ENCODE measurements at regions not wholly inside any gene's neighbourhood (a gene's known extent, or its start where the extent isn't known, plus 50 kb on each side); places are given as distances from the start of the nearest gene placed in this dataset.

DNA sequence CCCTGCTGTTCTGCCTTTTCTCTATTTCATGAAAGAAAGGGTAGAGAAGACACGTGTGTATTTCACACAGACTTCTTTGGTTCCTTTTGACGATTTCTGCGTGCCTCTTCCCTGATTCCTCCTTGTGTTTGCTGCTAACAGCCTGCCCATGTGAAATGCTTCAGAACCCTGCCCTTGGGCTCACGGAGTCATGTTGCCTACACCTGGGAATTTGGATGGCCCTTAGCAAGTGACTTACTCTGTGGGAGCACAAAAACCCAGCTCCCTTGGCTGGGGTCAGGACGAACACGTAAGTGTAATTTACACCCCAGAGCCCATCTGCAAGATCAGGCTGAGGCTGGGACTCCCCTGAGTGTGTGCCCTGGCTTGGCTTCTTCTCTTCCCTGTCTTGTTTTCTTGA is 220.3 kb upstream of the BCOR start:
- no peak for DNase-seq
- Mint-ChIP-seq H3K27ac (no peak overlapping the region), H3K27me3 (peaks cover under 1% of the 10 kb centered on the region), H3K4me1 (no peaks in the 10 kb centered on the region), H3K36me3 (peaks cover 1% of the 10 kb centered on the region), H3K9me3 (peaks cover 17% of the 10 kb centered on the region), H3K4me3 (no peak overlapping the region)
- ATAC-seq (ENCODE audit: low read depth), result no peak
- POLR2A ChIA-PET, result no interaction called here

DNA sequence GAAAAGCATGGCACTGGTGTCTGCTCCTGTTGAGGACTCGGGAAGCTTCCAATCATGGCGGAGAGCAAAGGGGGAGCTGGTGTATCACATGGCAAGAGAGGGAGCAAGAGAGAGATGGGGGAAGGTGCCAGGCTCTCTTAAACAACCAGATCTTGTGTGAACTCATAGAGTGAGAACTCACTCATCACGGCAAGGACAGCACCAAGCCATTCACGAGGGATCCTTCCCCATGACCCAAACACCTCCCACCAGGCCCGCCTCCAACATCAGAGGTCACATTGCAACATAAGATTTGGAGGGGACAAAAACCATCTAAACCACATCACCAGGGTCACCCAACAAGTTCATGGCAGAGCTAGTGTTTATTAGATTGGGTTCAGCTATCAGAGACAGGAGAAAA is 218.7 kb upstream of the BCOR start:
- DNase-seq, result no peak
- Mint-ChIP-seq H3K27me3 (no peaks in the 10 kb centered on the region), H3K36me3 (peaks cover 1% of the 10 kb centered on the region), H3K27ac (no peak overlapping the region), H3K9me3 (peaks cover 17% of the 10 kb centered on the region), H3K4me1 (no peaks in the 10 kb centered on the region), H3K4me3 (no peak overlapping the region)
- ATAC-seq (ENCODE audit: low read depth), result no peak
- POLR2A ChIA-PET, result no interaction called here

DNA sequence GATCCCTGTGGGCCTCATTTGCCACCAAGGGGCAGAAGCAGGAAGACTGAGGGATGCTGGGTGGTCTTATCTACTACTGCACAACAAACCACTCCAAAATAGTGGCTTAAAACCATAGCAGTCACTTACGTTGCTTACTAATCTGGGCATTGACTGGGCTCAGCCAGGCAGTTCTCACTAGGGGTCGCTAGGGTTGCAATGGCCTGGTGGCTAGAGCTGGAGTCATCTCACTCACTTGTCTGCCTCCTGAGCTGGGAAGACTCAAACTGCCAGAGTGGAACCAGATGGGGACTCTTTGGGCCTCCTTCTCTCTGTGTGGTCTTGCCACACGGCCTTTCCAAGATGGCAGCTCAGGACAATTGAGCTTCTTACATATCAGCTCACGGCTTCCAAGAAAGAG is 216.3 kb upstream of the BCOR start:
- Mint-ChIP-seq H3K4me1 (no peaks in the 10 kb centered on the region), H3K4me3 (no peak overlapping the region), H3K27ac (no peak overlapping the region), H3K9me3 (peaks cover 8% of the 10 kb centered on the region), H3K36me3 (peaks cover 1% of the 10 kb centered on the region), H3K27me3 (no peaks in the 10 kb centered on the region)
- ATAC-seq (ENCODE audit: low read depth) (no peak), DNase-seq (no peak)
- POLR2A ChIA-PET, result no interaction called here

DNA sequence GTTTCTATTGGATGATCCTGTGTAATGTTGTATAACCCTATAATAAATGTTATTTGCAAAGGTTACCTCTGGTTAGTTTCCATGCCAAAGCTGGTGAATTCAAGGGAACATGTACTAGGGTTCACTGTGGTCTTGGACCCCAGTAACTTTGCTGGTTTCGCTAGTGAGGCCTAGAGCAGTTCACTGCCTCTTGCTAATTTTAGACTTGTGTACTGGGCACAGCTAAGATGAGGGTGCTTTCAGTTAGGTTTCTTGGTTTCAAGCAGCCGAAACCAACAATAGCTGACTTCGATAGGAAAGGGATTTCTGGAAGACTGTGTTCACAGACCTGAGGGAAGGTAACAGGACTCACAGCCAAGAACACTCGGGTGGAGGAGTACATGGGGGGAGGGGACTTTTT is 215.5 kb upstream of the BCOR start:
- POLR2A ChIA-PET, result no interaction called here
- no peaks in the 10 kb centered on the region for H3K27me3 Mint-ChIP-seq

DNA sequence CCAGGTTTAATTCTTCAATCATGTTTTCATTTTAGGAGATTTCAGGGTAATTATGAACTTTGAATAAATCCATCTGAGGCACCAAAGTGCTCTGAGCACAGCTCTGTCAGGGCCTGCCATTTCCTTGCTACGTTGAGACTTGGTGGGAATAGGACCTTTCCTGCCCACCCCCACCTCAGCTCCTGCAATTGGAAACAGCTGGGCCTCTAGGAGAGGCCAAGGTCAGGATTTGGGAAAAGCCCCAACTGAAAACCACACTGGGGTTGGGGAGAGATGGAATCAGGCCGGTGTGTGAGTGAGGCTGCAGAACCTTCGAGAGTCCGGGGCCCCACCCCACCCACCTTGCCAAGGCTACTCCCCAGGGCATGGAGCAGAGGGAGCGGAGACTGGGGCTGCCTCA is 212.7 kb upstream of the BCOR start:
- Mint-ChIP-seq H3K27me3 (no peaks in the 10 kb centered on the region), H3K4me3 (no peak overlapping the region), H3K9me3 (peaks cover under 1% of the 10 kb centered on the region), H3K36me3 (no peaks in the 10 kb centered on the region), H3K4me1 (no peaks in the 10 kb centered on the region), H3K27ac (no peak overlapping the region)
- ATAC-seq (ENCODE audit: low read depth) (no peak), DNase-seq (no peak)
- POLR2A ChIA-PET, result no interaction called here

More for the DNA sequence above, 215.5 kb upstream of the BCOR start:
- H3K4me1 Mint-ChIP-seq, result no peaks in the 10 kb centered on the region
- no peak overlapping the region for H3K4me3 Mint-ChIP-seq
- no peak overlapping the region for H3K27ac Mint-ChIP-seq
- ATAC-seq (ENCODE audit: low read depth) (no peak), DNase-seq (no peak)
- H3K36me3 Mint-ChIP-seq, result peaks cover 1% of the 10 kb centered on the region
- peaks cover 8% of the 10 kb centered on the region for H3K9me3 Mint-ChIP-seq

DNA sequence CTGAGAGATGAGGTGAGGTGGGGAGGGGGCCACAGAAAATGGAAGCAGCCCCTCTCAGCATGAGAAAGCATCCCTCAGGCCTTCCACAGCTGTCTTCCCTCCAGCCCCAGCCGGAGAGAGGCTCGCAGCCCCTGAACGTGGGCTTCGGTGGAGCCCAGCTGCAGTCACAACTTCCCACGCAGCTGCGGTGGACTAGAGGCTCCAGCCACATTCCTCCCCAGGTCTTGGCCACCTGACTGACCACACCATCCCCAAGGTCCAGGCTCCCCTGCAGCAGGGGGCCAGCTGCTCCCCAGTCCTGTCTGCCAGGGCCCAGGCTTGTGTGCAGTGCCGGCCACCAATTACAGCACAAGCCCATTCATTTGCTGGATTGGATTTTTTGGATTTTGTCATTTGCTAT is 212.3 kb upstream of the BCOR start:
- Mint-ChIP-seq H3K27ac (no peak overlapping the region), H3K4me3 (no peak overlapping the region)

DNA sequence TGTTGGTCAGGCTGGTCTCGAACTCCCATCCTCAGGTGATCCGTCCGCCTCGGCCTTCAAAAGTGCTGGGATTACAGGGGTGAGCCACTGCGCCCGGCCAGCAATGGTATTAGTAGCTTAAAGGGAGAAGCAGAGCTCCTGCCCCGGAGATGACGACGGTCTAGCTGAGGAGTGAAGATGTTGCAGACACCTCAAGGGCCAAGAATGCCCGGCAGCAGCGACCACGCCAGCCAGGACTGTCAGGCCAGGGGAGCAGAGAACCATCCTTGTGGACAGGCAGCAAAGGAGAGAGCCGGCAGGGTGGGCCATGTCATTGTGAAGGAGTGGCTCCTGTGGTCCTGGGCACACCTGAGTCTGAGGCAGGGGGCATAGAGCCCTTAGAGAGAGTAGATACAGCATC is 210.1 kb upstream of the BCOR start:
- ATAC-seq (ENCODE audit: low read depth) (no peak), DNase-seq (no peak)
- POLR2A ChIA-PET, result interaction anchor here (0.6 kb wide), 1 partner anchor 56 kb away, joined by 3 read pairs; no protein-coding TSS in a partner anchor
- Mint-ChIP-seq H3K4me3 (no peak overlapping the region), H3K27ac (no peak overlapping the region), H3K27me3 (no peaks in the 10 kb centered on the region), H3K4me1 (peaks cover 3% of the 10 kb centered on the region), H3K9me3 (no peaks in the 10 kb centered on the region), H3K36me3 (no peaks in the 10 kb centered on the region)

More for the DNA sequence above, 212.3 kb upstream of the BCOR start:
- Mint-ChIP-seq H3K9me3 (no peaks in the 10 kb centered on the region), H3K36me3 (no peaks in the 10 kb centered on the region), H3K4me1 (no peaks in the 10 kb centered on the region), H3K27me3 (no peaks in the 10 kb centered on the region)
- ATAC-seq (ENCODE audit: low read depth) (no peak), DNase-seq (no peak)
- POLR2A ChIA-PET, result no interaction called here

DNA sequence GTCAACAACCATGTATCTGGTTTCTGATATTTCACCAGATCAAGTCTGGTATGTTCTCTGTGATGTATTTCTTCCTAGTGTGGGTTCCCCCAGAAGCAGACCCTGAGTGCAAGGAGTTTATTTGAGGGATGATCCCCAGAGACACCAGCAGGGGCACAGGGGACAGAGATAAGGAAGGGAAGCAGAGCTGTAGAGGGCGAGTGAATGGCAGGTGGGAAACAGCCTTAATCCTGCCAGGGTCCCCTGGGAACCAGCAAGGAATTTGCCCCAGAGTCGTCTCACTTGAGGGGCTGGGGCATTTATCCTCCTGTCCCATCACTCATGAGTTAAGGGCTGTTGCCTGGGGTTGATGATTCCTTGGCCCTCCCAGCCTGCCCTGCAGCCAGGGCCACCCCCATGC is 206.4 kb upstream of the BCOR start:
- Mint-ChIP-seq H3K4me1 (peaks cover 3% of the 10 kb centered on the region), H3K36me3 (no peaks in the 10 kb centered on the region), H3K4me3 (no peak overlapping the region), H3K27me3 (peaks cover 3% of the 10 kb centered on the region), H3K27ac (no peak overlapping the region), H3K9me3 (no peaks in the 10 kb centered on the region)
- no peak for DNase-seq
- POLR2A ChIA-PET, result no interaction called here
- no peak for ATAC-seq (ENCODE audit: low read depth)

DNA sequence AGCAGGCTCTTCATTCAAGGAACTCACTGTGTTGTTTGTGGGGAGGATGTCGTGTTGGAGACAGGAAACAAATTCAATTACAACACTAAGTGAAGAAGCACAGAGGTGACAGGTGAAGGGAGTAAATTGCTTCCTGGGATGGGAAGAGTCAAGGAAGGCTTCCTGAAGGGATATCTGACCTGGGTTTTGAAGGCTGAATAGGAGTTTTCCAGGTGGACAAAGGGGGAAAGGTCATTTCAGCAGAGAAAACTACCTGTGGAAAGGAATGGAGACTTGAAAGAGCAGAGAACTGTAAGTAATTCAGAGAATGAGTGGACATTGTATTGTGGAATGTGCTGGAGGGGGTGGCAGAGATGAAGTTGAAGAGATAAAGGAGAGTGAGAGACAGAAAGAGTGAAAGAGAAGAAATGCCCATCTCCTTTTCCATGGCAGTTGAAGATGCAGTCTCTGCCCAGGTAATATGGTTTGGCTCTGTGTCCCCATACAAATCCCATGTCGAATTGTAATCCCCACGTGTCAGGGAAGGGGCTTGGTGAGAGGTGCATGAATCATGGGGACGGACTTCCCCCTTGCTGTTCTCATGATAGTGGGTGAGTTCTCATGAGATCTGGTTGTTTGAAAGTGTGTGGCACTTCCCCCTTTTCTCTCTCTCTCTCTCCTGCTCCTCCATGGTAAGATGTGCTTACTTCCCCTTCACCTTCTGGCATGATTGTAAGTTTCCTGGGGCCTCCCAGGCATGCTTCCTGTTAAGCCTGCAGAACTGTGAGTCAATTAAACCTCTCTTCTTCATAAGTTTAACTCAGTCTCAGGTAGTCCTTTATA is 205.7 kb upstream of the BCOR start:
- Mint-ChIP-seq H3K27me3 (peaks cover 3% of the 10 kb centered on the region), H3K4me1 (peaks cover 3% of the 10 kb centered on the region), H3K36me3 (no peaks in the 10 kb centered on the region), H3K9me3 (no peaks in the 10 kb centered on the region), H3K27ac (no peak overlapping the region), H3K4me3 (no peak overlapping the region)
- DNase-seq (no peak), ATAC-seq (ENCODE audit: low read depth) (no peak)
- POLR2A ChIA-PET, result no interaction called here

DNA sequence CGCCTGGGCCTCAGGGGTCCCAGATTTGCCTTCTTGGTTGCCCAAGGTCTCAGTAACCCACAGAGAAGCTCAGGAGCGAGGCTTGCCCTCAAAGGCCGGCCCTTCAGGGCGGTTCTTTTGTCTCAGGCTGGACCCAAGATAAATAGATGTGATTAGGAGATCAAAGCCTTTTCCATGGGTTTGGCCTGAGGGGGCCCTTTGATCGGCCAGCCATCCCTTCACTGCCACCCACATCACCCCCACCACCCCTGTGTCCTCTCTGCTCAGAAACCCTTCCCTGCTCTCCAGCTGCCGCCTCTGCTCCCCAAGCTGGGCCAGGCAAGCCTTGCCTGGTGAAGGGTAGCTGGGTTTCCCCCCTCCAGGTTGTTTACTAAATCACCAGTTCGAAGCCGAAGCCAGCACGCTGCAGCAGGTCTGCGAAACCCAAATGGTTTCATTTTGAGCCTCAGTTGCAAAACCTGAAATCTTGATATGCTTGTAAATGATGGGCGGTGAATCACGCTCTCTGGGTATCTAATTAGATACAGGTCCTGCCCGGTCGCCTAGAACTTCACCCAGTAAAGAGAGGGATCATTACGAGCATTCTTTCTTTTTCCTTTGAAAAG is 202.6 kb upstream of the BCOR start:
- no peak overlapping the region for H3K4me3 Mint-ChIP-seq
- ATAC-seq (ENCODE audit: low read depth) (no peak), DNase-seq (no peak)
- H3K36me3 Mint-ChIP-seq, result no peaks in the 10 kb centered on the region
- H3K27ac Mint-ChIP-seq, result no peak overlapping the region
- H3K27me3 Mint-ChIP-seq, result peaks cover 3% of the 10 kb centered on the region
- POLR2A ChIA-PET, result no interaction called here
- H3K9me3 Mint-ChIP-seq, result no peaks in the 10 kb centered on the region
- H3K4me1 Mint-ChIP-seq, result peaks cover 3% of the 10 kb centered on the region

DNA sequence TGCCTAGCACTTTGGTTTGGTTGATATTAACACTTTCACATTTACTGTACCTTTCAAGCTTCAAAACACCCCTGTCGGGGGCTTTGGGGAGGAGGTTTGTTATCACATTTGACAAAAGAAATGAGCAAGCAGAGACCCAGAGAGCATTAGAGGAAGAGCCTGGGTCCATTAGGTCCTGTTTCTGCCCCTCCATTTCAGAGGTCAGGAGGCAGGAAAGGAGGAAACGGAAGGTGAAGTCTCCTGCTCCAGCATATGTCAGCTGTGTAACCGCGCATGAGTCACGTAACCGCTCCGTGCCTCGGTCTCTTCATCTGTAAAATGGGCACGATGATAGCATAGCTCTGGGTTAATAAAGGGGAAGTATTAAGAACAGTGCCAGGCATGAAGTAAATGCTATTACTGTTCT is 201.9 kb upstream of the BCOR start:
- no peak overlapping the region for H3K4me3 Mint-ChIP-seq
- no peak overlapping the region for H3K27ac Mint-ChIP-seq
- POLR2A ChIA-PET, result no interaction called here
- H3K36me3 Mint-ChIP-seq, result no peaks in the 10 kb centered on the region
- H3K9me3 Mint-ChIP-seq, result no peaks in the 10 kb centered on the region
- H3K4me1 Mint-ChIP-seq, result peaks cover 3% of the 10 kb centered on the region
- peaks cover 3% of the 10 kb centered on the region for H3K27me3 Mint-ChIP-seq
- ATAC-seq (ENCODE audit: low read depth) (no peak), DNase-seq (no peak)

DNA sequence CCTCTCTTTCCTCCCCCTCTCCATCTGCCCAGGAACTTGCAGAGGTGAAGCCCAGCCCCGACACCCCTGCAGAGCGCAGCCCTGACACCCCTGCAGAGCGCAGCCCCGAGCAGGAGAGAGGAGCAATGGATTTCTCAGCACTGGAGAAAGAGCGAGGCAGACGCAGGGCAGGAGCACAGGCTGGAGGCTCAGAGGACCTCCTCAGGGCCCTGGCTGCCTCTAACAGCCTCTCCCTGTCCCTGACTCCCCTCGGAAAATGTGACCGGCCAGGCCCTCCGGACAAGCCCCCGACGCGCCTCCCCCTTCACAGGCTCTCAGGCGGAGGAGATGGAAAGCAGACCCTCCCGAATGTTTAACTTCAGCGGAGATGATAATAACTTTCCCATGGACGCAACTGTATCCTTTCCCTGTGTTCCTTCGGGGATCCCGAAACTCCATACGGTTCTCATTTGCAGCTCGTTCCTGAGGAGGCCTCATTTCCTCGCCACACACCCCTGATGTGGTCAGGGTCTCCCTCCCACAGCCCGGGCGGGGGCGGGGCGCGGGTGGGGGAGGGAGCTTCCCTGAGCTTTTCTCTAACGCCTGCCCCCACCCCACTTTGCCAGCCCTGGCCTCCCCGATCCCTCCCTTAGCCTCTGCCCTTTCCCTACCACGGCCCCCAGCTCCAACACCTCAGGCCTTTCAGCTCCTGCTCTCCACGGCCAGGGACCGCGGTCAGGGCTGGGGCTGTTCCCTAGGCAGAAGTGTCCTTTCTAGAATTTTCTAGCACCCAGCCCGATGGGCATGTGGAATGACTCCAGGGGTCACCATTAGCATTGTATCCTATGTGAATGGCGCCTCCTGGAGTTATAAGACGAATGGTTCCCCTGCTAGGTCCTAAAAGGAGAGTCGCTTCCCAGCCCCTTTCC is 201.1 kb upstream of the BCOR start:
- ATAC-seq (ENCODE audit: low read depth) (no peak), DNase-seq (no peak)
- Mint-ChIP-seq H3K4me1 (peaks cover 3% of the 10 kb centered on the region), H3K27ac (no peak overlapping the region), H3K9me3 (no peaks in the 10 kb centered on the region), H3K36me3 (no peaks in the 10 kb centered on the region), H3K27me3 (peaks cover 3% of the 10 kb centered on the region), H3K4me3 (no peak overlapping the region)
- POLR2A ChIA-PET, result no interaction called here

DNA sequence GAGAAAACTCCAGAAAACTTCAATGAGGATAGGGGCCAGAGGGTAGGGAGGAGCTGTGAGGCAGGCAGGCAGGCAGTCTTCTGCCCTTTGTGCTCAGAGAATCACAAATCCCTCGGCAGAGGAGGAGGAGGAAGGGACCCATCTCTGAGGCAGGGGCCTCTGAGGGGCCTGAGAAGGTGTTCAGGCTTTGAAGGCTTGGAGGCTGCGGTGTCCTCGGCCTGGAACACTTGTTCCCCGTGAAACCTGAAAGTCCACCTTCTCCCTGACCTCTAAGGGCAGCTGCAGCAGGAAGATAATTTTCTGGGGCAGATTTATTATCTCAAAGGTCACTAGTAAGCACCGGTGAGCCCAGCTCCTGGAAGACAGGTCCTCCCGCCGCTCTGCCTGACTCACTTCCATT is 200.3 kb upstream of the BCOR start:
- Mint-ChIP-seq H3K36me3 (no peaks in the 10 kb centered on the region), H3K4me1 (no peaks in the 10 kb centered on the region), H3K27ac (no peak overlapping the region), H3K9me3 (no peaks in the 10 kb centered on the region), H3K27me3 (peaks cover 3% of the 10 kb centered on the region), H3K4me3 (no peak overlapping the region)
- POLR2A ChIA-PET, result no interaction called here
- DNase-seq (no peak), ATAC-seq (ENCODE audit: low read depth) (no peak)

DNA sequence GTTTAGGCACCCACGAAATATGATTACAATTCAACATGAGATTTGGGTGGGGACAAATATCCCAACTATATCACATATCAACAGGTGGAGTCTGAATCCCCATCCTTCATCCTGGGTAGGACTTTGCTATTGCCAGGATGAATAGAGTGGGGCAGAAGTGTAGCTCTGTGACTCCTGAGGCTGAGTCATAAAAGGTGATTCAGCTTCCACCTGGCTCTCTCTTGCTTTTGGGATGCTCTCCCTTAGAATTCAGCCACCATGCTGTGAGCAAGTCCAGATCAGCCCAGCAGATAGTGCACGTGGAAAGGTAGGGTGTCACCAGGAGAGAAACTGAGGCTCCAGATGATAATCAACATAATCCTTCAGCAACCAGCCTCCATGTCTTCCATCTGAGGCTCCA is 193.8 kb upstream of the BCOR start:
- Mint-ChIP-seq H3K4me1 (no peaks in the 10 kb centered on the region), H3K36me3 (no peaks in the 10 kb centered on the region), H3K4me3 (no peak overlapping the region), H3K9me3 (no peaks in the 10 kb centered on the region), H3K27me3 (peaks cover 3% of the 10 kb centered on the region), H3K27ac (no peak overlapping the region)
- no peak for DNase-seq
- POLR2A ChIA-PET, result no interaction called here
- no peak for ATAC-seq (ENCODE audit: low read depth)

All from activated naive CD8-positive, alpha-beta T cell treated with anti-CD3 and anti-CD28 coated beads, Interleukin-2, amount 10 ng/mL, durations not matched to agents 7 days and 5 days (primary cell).